Sigmoid colon (tissue), 6 donors: ENCODE measurements at regions not wholly inside any gene's neighbourhood (a gene's known extent, or its start where the extent isn't known, plus 50 kb on each side); places are given as distances from the start of the nearest gene placed in this dataset.

Experiments
- DNase-seq: peaks from one replicate; pipeline ENCODE4 v3.0.0-alpha.2; 2019
- H3K27ac ChIP-seq, 4 donors: fragments of 200-600 bp; sonication (generic); one replicate each; pipeline ENCODE4 v1.5.1; 2016 to 2019; ENCODE audit warnings: mild to moderate bottlenecking in 1 of 4
- H3K27me3 ChIP-seq, 3 donors: fragments of 200-600 bp; sonication (generic); one replicate each; pipeline ENCODE4 v1.5.1; 2019; ENCODE audit warnings: mild to moderate bottlenecking in 1 of 3
- H3K36me3 ChIP-seq, 4 donors: fragments of 200-600 bp; sonication (generic); one replicate each; pipeline ENCODE4 v1.5.1; 2016 to 2019
- H3K4me1 ChIP-seq, 4 donors: fragments of 200-600 bp; sonication (generic); one replicate each; pipeline ENCODE4 v1.5.1; 2017 to 2019
- H3K4me3 ChIP-seq, 4 donors: fragments of 200-600 bp; sonication (generic); one replicate each; pipeline ENCODE4 v1.5.1; 2017 to 2019; ENCODE audit warnings: mild to moderate bottlenecking in 2 of 4, moderate library complexity in 1 of 4
- H3K9me3 ChIP-seq, 4 donors: fragments of 200-600 bp in 3 of 4; sonication (generic) in 3 of 4; one replicate each; pipeline versions ENCODE4 v1.5.1 to v1.6.1; 2013 to 2019
- EP300 ChIP-seq, 4 donors: sonication (generic); formaldehyde crosslinking; IDR thresholded peaks; one replicate each; pipeline ENCODE4 v1.6.1; 2017; ENCODE audit warnings: antibody characterized with exemption in 4 of 4
- POLR2A ChIP-seq, 2 donors: fragments of 450-650 bp; IDR thresholded peaks; one replicate each; pipeline ENCODE4 v1.6.1; 2016; ENCODE audit warnings: antibody characterized with exemption in 2 of 2, mild to moderate bottlenecking in 2 of 2, moderate library complexity in 2 of 2
- POLR2AphosphoS5 ChIP-seq, 4 donors: sonication (generic); formaldehyde crosslinking; IDR thresholded peaks; one replicate each; pipeline ENCODE4 v1.6.1; 2017; ENCODE audit warnings: antibody characterized with exemption in 4 of 4
- WGBS, 2 donors: extraction: QIAGEN DNeasy Blood & Tissue Kit; methylation state at CpG; one replicate each; pipeline ENCODE4 v1.1.7; 2013; 5-methylcytosine and 5-hydroxymethylcytosine counted together
- intact Hi-C: fragments of 100-400 bp; cut with DNase I; formaldehyde crosslinking; loops from one replicate; pipeline ENCODE4 v1.15.1; 2023
- TF ChIP-seq, protein P1 (sequence below), 4 experiments: fragments of 450-650 bp in 3 of 4; fragments of 200-600 bp in 1 of 4; IDR thresholded peaks; one replicate each; pipeline ENCODE4 v1.5.1; 2016 to 2019; ENCODE audit warnings: antibody characterized with exemption in 4 of 4, mild to moderate bottlenecking in 3 of 4, moderate library complexity in 2 of 4
- donor health status: healthy with polysubstance abuse.
- donor health status: healthy.

DNA sequence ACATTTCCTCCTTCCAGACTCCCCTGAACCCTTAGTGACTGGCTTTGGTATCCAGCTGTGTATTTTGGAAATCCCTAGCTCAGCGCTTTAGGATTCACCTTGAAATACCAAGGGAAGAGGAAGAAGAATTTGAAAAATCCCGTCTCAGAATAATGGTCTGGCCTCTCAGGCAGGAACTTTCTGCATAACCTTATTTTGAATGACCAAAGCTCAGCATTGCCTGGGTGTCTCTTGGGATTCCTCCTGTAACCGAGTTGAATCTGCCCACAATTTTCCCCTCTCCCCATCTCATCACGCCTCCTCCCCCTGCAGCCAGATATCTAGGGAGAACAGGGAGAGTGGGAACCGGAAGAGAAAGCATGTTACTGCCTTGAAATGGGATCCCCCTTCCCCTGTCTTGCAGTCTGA lies 116.2 kb downstream of the SMIM20 start:
- Histone ChIP-seq H3K9me3 (no peaks in the 10 kb centered on the region), H3K27ac (no peak overlapping the region), H3K4me3 (no peak overlapping the region), H3K36me3 (no peaks in the 10 kb centered on the region), H3K4me1 (peaks cover 0 to 28% (median 20%) of the 10 kb centered on the region in 4 donors), H3K27me3 (no peaks in the 10 kb centered on the region)
- intact Hi-C loops, result no loop called here
- DNase-seq, result no peak
- TF ChIP-seq POLR2A (IDR thresholded peaks at IDR 0.05) (no peak), POLR2AphosphoS5 (IDR thresholded peaks at IDR 0.05) (no peak), EP300 (IDR thresholded peaks at IDR 0.05) (no peak)
- TF ChIP-seq, protein P1, sequence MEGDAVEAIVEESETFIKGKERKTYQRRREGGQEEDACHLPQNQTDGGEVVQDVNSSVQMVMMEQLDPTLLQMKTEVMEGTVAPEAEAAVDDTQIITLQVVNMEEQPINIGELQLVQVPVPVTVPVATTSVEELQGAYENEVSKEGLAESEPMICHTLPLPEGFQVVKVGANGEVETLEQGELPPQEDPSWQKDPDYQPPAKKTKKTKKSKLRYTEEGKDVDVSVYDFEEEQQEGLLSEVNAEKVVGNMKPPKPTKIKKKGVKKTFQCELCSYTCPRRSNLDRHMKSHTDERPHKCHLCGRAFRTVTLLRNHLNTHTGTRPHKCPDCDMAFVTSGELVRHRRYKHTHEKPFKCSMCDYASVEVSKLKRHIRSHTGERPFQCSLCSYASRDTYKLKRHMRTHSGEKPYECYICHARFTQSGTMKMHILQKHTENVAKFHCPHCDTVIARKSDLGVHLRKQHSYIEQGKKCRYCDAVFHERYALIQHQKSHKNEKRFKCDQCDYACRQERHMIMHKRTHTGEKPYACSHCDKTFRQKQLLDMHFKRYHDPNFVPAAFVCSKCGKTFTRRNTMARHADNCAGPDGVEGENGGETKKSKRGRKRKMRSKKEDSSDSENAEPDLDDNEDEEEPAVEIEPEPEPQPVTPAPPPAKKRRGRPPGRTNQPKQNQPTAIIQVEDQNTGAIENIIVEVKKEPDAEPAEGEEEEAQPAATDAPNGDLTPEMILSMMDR (IDR thresholded peaks at IDR 0.05), result no peak
- 58 to 75% methylated on average over 5 of the region's 5 CpGs for WGBS, 2 donors

DNA sequence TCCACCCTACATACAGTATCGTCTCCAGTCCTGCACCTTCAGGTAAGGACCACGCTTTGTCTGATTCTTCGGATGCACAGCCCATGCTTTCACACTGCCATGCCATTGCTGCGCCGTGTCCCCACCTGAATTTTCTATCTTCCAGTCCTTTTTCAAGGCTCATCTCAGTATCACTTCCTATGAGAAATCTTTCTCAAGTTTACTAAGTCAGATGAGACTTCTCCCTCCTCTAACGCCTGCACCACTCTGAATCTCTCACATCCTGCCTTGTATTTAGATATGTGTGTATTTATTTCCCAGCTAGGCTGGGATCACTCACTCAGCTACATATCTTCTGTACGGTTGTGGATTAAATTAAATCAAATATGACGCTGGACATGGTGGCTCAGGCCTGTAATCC lies 116.8 kb downstream of the SMIM20 start:
- Histone ChIP-seq H3K4me3 (no peak overlapping the region), H3K9me3 (no peaks in the 10 kb centered on the region), H3K27me3 (no peaks in the 10 kb centered on the region), H3K27ac (no peak overlapping the region), H3K36me3 (no peaks in the 10 kb centered on the region), H3K4me1 (peaks cover 0 to 28% (median 20%) of the 10 kb centered on the region in 4 donors)
- intact Hi-C loops, result no loop called here
- TF ChIP-seq POLR2AphosphoS5 (IDR thresholded peaks at IDR 0.05), result no peak
- TF ChIP-seq POLR2A (IDR thresholded peaks at IDR 0.05), result no peak
- TF ChIP-seq, protein P1 (IDR thresholded peaks at IDR 0.05), result no peak
- TF ChIP-seq EP300 (IDR thresholded peaks at IDR 0.05), result no peak
- no peak for DNase-seq
- WGBS, 2 donors, result 85 to 91% methylated on average over 8 of the region's 8 CpGs

DNA sequence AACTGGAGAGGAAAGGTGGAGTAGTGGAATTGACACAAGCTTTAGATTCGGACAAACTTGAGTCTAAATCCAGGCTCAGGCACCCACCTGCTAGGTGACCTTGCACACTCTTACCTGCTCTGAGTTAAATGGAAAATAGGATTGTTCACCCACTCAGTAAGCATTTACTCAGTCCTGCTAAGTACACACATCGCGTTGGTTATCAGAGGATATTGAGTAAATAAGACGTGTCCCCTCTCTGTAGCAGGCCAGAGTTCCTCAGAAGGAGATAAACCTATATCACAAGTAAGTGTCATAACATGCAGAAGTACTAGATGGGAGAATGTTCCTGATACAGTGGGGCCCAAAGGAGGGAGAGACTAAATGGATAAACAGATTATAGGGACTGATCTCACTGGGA lies 117.7 kb downstream of the SMIM20 start:
- H3K4me3 ChIP-seq, result no peak overlapping the region
- intact Hi-C loops, result no loop called here
- H3K4me1 ChIP-seq, result peaks cover 0 to 28% (median 20%) of the 10 kb centered on the region in 4 donors
- no peaks in the 10 kb centered on the region for H3K36me3 ChIP-seq
- H3K27me3 ChIP-seq, result no peaks in the 10 kb centered on the region
- TF ChIP-seq POLR2AphosphoS5 (IDR thresholded peaks at IDR 0.05) (no peak), POLR2A (IDR thresholded peaks at IDR 0.05) (no peak), EP300 (IDR thresholded peaks at IDR 0.05) (no peak)
- TF ChIP-seq, protein P1 (IDR thresholded peaks at IDR 0.05), result no peak
- H3K27ac ChIP-seq, result peak overlapping the region; percentile 62 to 73 (median 68)
- H3K9me3 ChIP-seq, result no peaks in the 10 kb centered on the region
- DNase-seq, result no peak
- WGBS, 2 donors, result 37 to 75% methylated on average over 4 of the region's 4 CpGs

DNA sequence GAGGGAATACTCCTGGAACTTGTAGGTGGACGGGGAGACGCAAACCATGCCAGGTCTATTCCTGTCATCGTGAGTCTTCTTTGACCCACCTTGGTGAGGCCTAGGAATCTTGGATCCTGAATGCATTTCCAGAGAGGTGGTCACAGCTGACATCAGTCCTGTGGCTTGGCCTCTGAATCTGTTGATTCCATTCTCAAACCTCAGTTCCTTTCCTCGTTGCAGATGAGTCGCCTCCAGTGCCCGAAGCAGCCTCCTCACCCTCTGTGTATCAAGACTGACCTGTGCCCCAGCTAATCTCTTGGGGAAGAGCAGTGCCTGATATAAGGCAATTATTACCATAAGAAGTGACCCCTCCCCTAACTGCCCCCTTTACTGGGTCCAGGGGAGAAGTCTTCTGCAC lies 118.1 kb downstream of the SMIM20 start:
- intact Hi-C loops, result no loop called here
- TF ChIP-seq POLR2AphosphoS5 (IDR thresholded peaks at IDR 0.05), result no peak
- no peaks in the 10 kb centered on the region for H3K9me3 ChIP-seq
- peaks cover 0 to 28% (median 20%) of the 10 kb centered on the region in 4 donors for H3K4me1 ChIP-seq
- no peaks in the 10 kb centered on the region for H3K36me3 ChIP-seq
- 90% methylated on average over 6 of the region's 6 CpGs for WGBS, 2 donors
- no peaks in the 10 kb centered on the region for H3K27me3 ChIP-seq
- no peak overlapping the region for H3K4me3 ChIP-seq
- H3K27ac ChIP-seq, result peak overlapping the region; percentile 62 to 73 (median 68)
- no peak for DNase-seq

DNA sequence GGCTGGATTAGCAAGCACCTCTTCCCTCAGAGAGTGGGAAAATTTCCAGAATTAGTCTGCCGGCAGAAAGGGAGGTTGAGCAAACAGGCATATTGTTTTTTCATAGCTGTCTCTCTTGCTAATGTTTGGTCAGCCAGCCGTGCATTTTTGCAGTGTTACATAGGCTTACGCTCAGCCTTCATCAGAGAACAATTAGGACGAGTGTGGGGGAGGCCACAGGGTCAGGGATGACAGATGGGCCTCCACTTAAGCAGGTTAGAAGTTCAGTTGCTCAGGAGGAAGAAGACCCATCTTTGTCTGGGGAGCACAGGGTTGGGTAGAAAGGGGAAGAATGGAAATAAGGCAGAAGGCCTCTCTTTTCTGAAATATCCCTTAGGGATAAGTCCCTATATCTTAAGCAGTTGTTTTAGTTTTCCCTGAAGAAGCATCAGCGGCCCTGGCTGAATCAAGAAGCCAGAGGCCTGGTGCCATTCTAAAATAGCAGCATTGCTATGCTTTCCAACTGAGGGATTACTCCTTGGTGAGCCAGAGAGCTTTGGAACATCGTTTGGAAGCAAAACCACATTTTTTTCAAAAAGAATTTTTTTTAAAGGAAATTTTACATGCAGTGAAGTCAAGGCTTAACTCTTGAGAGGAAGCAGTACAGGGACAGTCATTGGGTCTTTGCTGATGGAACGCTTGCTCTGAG lies 118.8 kb downstream of the SMIM20 start:
- no peak for DNase-seq
- no peaks in the 10 kb centered on the region for H3K36me3 ChIP-seq
- H3K27ac ChIP-seq, result peak overlapping the region; percentile 62 to 73 (median 68)
- no peaks in the 10 kb centered on the region for H3K27me3 ChIP-seq
- no peak overlapping the region for H3K4me3 ChIP-seq
- peaks cover 0 to 28% (median 20%) of the 10 kb centered on the region in 4 donors for H3K4me1 ChIP-seq
- H3K9me3 ChIP-seq, result no peaks in the 10 kb centered on the region
- intact Hi-C loops, result no loop called here
- 73 to 80% methylated on average over 7 of the region's 7 CpGs for WGBS, 2 donors
- TF ChIP-seq POLR2A (IDR thresholded peaks at IDR 0.05) (no peak), EP300 (IDR thresholded peaks at IDR 0.05) (no peak), POLR2AphosphoS5 (IDR thresholded peaks at IDR 0.05) (peak in 1 of 4 donors; percentile 49)
- TF ChIP-seq, protein P1 (IDR thresholded peaks at IDR 0.05), result no peak
